ENCODE measurements at regions not wholly inside any gene's neighbourhood (a gene's known extent, or its start where the extent isn't known, plus 50 kb on each side); places are given as distances from the start of the nearest gene placed in this dataset.

DNA sequence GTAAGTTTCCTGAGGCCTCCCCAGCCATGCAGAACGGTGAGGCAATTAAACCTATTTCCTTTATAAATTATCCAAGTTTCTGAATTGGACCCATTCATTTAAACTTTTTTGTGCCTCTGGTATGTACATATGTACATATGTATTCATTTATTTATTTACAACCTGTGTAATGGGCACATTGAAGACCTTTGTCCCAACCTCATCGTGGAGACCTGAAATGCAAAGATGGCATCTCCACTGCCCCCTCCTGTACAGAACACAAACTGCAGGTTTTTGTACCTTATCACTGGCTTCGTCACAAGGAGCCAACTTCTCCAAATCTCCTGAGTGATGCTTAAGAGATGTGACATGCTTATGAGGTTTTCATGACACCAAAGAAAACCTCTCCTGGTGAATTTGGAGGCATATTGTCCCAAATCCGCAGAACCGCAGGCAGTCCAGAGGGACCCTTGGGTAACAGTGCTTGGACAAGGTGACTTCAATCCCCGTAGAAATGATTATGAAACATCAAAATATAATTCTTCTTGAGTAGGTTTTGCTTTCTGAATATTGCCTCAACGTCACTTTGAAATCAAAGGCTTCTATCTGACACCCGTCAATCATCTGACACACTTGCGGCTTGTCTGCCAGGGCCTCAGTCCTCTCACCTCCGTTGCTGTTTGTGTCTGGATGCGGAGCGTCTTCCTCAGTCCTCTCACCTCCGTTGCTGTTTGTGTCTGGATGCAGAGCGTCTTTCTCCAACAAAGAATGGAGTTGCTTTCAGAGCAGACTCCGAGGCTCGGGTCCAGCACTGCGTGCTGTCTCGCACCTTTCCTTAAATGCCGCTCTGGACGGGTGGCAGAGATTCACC is 135.0 kb upstream of the IRX4 start:
- no peak for DNase-seq

- DNase-seq: no peak
Observed at GRCh38 chr5:2015961-2016360, 133.2 kb upstream of the IRX4 start.

DNA sequence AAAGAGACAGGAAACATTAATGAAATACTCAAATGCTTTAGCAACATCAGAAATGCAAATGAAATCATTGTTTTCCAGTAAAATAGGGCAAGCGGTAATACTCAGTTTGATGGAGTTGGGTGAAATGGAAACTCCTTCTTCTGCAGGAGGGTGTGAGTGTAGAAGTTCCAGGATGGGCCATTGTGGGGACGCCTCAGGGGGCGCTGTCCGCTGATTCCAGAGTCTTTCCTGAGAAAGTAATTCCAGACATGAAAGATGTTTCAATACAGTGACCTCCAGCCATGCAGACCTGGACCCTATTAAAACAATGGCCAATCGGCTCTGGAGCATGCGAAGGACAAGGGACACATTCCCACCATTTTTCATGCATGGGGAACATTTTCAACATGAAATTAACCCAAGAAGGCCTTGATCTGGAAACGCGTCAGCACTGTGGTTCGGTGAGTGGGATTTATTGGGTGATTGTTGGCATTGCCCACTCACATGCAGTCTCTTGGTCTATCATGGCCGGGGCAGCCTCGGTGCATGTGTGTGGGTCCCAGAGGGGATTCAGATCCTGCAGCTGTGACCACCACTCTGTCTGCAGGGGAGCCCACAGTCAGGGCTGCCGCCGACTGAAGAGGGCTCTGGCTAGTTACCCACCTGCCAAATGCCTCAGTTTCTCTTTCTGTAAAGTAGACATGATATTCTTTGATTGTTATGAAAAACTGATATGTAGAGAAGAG is 132.6 kb upstream of the IRX4 start:
- DNase-seq: no peak

- no peak for DNase-seq
Observed at GRCh38 chr5:2014058-2014610, 131.4 kb upstream of the IRX4 start.

DNA sequence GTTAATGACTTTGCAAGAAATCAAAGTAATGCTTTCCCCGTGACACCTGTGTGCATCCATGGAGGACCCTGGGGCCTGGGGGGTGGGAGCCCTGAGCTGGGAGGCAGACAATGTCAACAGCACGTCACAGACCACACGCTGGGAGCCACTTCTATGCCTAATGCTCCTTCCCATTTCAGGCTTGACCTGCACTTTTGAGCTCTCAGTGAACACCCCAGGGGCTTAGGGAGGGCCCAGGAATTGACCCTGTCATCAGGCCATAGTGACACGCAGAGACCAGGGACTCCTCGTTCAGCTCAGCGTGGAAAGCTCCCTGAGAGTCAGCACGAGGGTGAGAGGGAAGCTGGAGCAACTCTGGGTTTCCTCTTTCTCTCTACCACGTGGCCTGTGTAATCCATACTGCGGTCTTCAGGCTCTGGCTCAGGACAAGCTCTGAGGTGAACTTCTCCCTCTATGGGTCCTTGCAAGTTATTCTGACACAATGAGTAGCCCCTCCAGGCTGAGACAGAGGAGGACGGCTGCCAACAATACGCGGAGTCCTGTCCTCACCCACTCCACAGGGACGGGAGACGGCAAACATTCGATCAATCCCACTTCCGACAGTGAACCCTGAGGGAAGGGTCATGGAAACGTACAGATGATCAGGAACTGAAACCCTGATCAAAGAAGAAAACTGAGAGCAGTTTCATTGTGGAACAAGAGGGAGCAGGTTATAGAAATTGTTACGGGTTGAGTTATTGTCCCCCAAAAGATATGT is 130.8 kb upstream of the IRX4 start:
- DNase-seq: no peak

DNA sequence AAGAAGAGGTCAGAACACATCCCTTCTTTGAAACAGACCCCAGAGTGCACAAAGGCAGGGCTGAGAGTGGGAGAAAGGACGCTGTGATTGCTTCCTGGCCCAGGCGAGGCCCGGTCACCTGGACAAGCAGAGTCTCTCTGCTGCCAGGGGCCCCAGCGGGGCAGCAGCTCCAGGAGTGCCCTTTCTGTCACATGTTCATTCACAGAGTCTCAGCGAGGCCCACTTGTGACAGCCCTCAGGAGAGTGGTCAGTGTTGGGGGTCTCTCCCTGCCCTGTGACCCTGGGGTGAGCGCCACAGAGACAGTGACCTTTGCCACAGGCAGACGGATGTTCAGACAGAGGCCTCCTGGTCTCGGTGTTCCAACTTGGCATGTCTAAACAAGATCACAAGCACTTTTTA is 130.2 kb upstream of the IRX4 start:
- DNase-seq: no peak

DNA sequence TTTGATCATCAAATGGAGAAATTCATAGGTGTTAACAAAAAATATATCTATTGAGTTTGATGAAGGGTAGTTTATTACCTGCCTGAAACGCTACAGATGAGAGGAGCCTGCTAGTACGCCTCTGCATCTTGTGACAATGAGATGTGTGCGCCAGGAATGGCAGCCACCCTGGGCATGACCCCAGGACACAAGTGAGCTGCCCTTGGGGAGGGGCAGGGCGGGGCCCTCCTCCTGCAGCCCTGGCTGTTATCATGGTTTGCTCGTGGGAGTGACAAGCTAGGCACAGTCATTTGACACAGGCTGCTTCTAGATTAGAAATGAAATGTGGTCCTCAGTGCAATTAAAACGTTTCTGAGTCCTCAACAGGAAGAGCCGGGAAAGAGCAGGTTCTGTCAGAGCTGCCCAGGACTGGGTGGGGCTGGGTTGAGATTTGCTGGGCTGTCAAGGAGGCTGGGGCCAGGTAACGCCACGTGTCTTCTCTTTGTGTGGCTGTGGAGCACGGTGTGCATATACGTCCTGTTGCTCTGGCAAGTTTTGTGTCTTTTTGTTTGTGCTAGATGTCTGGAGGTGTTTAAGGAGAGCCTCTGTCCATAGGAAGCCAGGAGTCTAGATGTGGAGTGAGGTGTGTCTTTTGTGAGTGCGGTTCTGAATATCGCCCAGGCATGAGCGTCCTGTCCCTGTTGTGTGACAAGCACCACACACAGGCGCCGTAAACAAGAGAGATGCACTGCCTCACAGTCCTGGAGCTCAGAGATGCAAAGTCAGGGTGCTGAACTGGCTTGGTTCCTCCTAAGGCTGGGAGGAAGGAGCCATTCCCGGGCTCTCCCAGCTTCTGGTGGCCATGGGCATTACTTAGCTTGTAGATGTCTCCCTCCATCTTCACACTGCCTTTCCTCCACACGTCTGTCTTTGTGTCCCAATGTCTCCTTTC is 129.0 kb upstream of the IRX4 start:
- DNase-seq: no peak

- DNase-seq: no peak
Observed at GRCh38 chr5:2010940-2011339, 128.2 kb upstream of the IRX4 start.

DNA sequence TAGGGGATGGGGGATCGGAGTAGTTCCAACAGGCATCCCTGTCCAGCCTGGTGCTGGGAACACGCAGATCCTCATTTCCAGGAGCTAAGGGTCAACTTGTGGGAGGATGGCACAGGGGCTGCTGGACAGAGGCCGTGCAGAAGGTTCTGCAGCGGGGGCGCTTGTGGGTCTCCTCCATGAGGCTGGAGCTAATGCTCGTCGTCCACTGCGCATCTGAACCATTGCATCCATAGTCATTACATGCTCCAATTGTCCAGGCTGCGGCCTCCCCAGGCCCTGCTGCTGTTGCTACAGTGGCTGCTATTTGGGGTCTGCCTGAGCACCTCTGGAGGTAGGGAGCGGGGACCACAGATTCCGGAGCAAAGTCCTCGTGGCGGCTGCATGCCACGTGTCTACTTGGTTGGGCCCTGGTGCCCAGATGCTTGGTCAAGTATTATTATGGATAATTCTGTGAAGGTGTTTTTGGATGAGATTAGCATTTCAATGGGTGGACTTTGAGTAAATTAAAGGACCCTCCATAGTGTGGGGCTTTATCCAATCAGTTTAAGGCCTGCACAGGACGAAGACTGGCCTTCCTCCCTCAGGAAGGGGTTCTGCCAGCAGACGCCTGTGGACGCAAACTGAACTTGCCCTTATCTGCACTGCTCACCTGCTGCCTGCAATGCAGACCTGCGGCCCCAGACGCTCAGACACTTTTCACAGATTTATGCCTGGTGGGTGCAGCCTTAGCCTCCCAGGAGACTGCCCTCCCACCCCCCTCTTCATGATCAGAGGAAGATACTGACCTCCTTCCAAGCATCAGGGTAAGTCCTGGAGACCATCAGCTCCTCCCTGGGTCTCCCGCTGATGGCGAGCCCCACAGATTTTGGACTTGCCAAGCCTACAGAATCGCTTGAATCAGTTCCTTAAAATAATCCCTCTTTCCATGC is 127.5 kb upstream of the IRX4 start:
- DNase-seq: no peak

- no peak for DNase-seq
Observed at GRCh38 chr5:2008851-2009629, 126.3 kb upstream of the IRX4 start.

DNA sequence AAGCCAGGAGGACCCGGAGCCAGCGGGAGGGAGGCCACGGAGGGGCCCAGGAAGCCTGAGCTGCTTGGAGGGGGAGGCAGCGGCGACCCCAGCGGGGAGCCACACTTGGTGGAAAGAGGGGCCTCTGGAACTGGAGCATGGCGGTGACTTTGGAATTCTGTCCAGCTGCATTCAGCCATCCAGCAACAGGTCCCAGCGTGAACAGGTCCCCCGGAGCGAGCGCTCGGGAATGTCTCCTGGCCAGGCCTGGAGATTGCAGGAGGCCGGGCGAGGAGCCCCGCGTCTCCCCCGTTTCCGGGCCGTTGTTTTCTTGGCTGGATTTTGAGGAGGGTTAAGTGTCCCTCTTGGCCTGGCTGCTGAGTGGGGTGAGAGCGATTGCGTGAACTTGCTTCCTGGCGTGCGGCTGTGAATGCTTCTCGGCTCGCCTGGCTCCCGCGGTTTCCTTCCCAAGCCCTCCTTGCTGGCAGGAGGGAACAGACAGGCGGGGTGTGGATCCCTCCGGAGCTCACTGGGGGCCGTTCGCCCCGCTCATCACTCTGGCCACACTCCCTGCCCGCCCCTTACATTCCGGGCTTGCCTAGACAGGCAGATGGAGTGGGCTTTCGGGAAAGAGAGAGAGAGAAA is 125.3 kb upstream of the IRX4 start:
- peak; percentile 7 for DNase-seq

DNA sequence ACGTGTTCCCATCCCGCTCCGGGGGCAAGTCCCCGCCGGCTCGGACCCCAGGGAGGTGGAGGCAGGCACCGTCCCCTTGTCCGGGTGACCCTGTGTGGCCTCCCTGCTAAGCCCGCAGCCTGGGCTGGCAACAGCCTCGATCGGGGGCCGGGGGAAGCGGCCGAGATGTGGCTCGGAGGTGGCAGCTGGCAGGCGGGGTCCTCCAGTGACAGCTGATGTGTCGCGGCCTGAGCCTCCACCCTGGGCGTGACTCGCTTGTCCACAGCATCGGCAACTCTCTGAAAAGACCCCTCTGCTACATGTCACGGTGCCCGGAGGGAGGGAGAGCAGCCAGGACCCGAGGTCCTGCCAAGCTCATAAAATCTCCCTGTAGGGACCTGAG is 124.8 kb upstream of the IRX4 start:
- no peak for DNase-seq

DNA sequence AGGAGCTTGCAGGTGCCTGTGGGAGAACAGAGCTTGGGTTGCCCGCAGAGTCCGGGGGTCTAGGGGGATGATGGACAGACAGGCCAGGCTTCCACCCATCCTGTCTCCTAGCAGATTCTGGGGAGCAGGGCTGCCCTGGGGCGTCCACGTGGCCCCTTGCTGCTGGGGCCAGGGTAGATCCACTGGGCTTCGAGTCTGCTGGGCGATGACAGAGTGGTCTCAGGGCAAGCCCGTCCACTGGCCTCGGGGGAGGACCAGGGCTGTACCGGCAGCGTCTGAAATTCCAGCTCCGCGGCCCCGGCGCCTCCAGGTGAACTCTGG is 124.2 kb upstream of the IRX4 start:
- DNase-seq: no peak

GRCh38 chr5:2006193-2006970 is 123.7 kb upstream of the IRX4 start:
- no peak for DNase-seq

DNA sequence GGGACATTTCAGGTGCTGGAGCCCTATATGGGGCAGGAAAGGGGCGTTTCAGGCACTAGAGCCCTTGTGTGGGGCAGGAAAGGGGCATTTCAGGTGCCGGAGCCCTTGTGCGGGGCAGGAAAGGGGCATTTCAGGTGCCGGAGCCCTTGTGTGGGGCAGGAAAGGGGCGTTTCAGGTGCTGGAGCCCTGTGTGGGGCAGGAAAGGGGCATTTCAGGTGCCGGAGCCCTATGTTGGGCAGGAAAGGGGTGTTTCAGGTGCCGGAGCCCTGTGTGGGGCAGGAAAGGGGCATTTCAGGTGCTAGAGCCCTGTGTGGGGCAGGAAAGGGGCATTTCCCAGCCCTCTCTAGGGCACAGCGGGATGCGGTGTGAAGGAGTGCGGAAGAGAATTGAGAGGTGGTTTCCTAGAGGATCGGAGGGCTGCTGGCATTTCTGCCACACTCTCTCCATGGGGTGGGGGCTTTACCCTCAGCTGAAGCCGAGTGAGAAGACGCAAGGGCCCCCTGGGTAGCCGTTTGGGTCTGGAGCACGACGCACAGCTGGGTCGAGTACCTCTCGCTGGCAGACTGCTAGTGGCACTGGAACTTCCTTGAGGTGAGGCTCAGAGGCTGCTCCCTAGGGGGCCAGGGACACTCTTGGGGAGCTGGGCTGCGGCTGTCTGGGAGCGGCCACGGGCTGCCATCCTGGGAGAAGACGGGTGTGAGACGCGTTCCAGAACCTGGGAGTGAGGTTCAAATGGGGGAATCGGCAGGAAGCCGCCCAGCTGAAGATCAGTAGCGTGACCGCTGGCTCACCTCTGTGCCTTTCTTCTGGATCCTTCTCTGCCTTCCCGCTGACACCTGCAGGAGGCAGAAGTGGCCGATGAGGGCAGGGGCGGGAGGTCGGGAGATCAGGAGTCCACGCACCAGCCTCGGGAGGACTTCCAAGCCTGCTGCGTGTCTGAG is 122.6 kb upstream of the IRX4 start:
- DNase-seq: no peak

- no peak for DNase-seq
Observed at GRCh38 chr5:2003690-2004365, 121.1 kb upstream of the IRX4 start.

- DNase-seq: no peak
Observed at GRCh38 chr5:2003206-2003605, 120.5 kb upstream of the IRX4 start.
